SU-DHL-6 (cell line): ENCODE measurements at regions not wholly inside any gene's neighbourhood (a gene's known extent, or its start where the extent isn't known, plus 50 kb on each side); places are given as distances from the start of the nearest gene placed in this dataset.

ENCODE experiments used
- CTCF ChIP-seq: fragments of 200-600 bp; sonication (generic); IDR thresholded peaks from one replicate; pipeline ENCODE4 v1.5.1; 2017; ENCODE audit warnings: antibody characterized with exemption, mild to moderate bottlenecking, low read length, moderate library complexity; ENCODE audit not compliant: insufficient read depth, poor library complexity, severe bottlenecking
- EZH2phosphoT487 ChIP-seq: fragments of 200-600 bp; sonication (generic), shearing (Covaris generic); conservative IDR thresholded peaks from 2 replicates; pipeline ENCODE4 v1.6.1; 2018; ENCODE audit warnings: mild to moderate bottlenecking, antibody characterized with exemption, low read length, moderate library complexity, mixed read lengths

- no peak for TF ChIP-seq CTCF
- TF ChIP-seq EZH2phosphoT487, result no peak
Observed at GRCh38 chr10:25107756-25108155, 67.0 kb upstream of the GPR158 start.
